ENCODE measurements at regions not wholly inside any gene's neighbourhood (a gene's known extent, or its start where the extent isn't known, plus 50 kb on each side); places are given as distances from the start of the nearest gene placed in this dataset.
"Not testable (repeated sequence)": the region's sequence is repeated elsewhere in the genome, so short reads cannot be mapped to it uniquely, and the experiment has no call there.

DNA sequence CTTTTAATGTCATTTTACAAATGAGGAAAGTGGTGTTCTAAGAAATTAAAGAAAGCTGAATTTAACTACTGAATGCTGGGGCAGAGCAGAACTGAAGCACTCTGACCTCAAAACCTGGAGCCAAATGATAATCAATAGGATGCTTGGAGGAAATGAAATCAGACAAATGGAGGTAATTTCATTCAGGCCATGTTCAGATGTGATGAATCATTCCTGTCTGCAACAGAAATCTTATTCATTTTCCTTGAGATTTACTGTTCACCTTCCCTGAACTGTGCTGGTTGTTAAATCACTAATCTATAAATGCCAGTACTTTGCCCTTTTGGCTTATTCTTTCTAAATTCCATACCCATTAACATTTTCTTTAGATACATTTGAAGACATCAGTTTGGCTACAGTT, 85.6 kb upstream of the SNX7 start:
- ChIA-PET POLR2A (no interaction called here), CTCF (no interaction called here)
- TF ChIP-seq ARNT (IDR thresholded peaks at IDR 0.05): no peak
- TF ChIP-seq SUZ12 (IDR thresholded peaks at IDR 0.05): no peak
- TF ChIP-seq FOXM1 (IDR thresholded peaks at IDR 0.05; ENCODE audit: borderline replicate concordance): no peak
- TF ChIP-seq L3MBTL2 (conservative IDR thresholded peaks at IDR 0.05): no peak
- TF ChIP-seq HDGF (IDR thresholded peaks at IDR 0.05; ENCODE audit: borderline replicate concordance): no peak
- TF ChIP-seq LEF1 (IDR thresholded peaks at IDR 0.05; ENCODE audit: borderline replicate concordance): no peak
- no peak for TF ChIP-seq ZNF384 (IDR thresholded peaks at IDR 0.05)
- no peak for DNase-seq (ENCODE audit: extremely low spot score)

DNA sequence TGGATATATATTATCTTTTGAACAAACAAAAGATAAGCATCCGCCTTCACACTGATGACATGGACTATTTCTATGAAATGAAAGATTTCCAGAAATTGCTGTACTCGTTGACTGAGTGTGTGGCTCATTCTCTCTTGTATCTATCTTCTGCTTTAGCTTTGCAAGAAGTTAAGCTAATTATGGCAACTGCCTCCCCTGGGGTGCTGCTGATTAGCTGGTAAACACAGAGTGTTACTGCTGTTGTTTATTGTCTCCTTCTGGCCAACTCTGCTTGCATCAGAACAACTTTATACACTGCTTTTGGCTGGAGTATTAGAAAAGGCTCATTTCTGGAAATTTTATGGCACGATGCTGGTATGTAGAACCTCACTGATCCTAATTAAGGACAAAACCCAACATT, 95.6 kb upstream of the SNX7 start:
- DNase-seq (ENCODE audit: extremely low spot score): no peak
- TF ChIP-seq CTBP1 (IDR thresholded peaks at IDR 0.05; ENCODE audit: borderline replicate concordance) (no peak), FOXA1 (IDR thresholded peaks at IDR 0.05) (no peak), ZNF384 (IDR thresholded peaks at IDR 0.05) (no peak), SUZ12 (IDR thresholded peaks at IDR 0.05) (no peak), FOXK2 (IDR thresholded peaks at IDR 0.05) (no peak), LEF1 (IDR thresholded peaks at IDR 0.05; ENCODE audit: borderline replicate concordance) (no peak), L3MBTL2 (conservative IDR thresholded peaks at IDR 0.05) (no peak)
- ChIA-PET POLR2A (no interaction called here), CTCF (interaction anchor here (0.6 kb wide), 1 partner anchor 10 kb away, joined by 3 read pairs; no protein-coding TSS in a partner anchor)

DNA sequence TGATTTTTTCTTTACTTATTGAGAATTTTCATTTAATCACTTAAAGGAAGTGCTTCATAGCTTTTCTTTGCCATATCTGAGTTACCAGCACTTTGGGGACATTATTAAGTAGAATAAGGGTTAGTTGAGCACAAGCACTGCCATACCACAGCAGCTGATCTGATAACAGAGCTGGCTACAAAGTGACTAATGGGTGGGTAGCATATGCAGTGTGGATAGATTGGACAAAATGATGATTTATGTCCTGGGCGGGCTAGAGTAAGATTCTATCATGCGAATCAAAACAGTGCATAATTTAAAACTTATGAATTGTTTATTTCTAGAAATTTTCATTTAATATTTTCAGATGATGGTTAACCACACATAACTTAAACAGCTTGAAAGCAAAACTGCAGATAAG, 102.2 kb upstream of the SNX7 start:
- TF ChIP-seq ELF4 (IDR thresholded peaks at IDR 0.05) (no peak), CTBP1 (IDR thresholded peaks at IDR 0.05; ENCODE audit: borderline replicate concordance) (no peak), SUZ12 (IDR thresholded peaks at IDR 0.05) (no peak), NFRKB (IDR thresholded peaks at IDR 0.05) (no peak), FOXK2 (IDR thresholded peaks at IDR 0.05) (no peak), ZNF384 (IDR thresholded peaks at IDR 0.05) (no peak)
- TF ChIP-seq, protein P1, sequence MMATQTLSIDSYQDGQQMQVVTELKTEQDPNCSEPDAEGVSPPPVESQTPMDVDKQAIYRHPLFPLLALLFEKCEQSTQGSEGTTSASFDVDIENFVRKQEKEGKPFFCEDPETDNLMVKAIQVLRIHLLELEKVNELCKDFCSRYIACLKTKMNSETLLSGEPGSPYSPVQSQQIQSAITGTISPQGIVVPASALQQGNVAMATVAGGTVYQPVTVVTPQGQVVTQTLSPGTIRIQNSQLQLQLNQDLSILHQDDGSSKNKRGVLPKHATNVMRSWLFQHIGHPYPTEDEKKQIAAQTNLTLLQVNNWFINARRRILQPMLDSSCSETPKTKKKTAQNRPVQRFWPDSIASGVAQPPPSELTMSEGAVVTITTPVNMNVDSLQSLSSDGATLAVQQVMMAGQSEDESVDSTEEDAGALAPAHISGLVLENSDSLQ (IDR thresholded peaks at IDR 0.05): no peak
- POLR2A ChIA-PET: no interaction called here
- DNase-seq (ENCODE audit: extremely low spot score): no peak
- CTCF ChIA-PET: no interaction called here

DNA sequence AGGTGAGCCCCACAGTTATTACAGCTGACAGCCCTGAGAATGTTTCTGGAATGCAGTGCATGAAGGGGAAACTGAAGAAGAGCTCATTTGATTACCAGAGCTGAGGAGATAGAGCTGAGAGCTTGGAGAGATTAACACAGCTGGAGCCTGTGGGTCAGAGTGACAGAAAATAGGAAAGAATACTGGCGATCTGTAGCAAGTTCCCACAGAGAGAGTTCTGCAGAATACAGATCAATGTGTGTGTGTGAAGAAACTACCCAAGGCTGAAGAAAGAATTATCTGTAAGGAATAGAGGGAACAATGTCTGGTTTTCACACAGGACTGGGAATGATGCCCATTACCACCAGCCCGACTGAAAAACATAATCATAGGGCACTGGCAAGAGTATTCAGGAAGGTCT, 103.6 kb upstream of the SNX7 start:
- POLR2A ChIA-PET: no interaction called here
- CTCF ChIA-PET: no interaction called here
- no peak for TF ChIP-seq SUZ12 (IDR thresholded peaks at IDR 0.05)
- TF ChIP-seq ARNT (IDR thresholded peaks at IDR 0.05): no peak
- DNase-seq (ENCODE audit: extremely low spot score): no peak

DNA sequence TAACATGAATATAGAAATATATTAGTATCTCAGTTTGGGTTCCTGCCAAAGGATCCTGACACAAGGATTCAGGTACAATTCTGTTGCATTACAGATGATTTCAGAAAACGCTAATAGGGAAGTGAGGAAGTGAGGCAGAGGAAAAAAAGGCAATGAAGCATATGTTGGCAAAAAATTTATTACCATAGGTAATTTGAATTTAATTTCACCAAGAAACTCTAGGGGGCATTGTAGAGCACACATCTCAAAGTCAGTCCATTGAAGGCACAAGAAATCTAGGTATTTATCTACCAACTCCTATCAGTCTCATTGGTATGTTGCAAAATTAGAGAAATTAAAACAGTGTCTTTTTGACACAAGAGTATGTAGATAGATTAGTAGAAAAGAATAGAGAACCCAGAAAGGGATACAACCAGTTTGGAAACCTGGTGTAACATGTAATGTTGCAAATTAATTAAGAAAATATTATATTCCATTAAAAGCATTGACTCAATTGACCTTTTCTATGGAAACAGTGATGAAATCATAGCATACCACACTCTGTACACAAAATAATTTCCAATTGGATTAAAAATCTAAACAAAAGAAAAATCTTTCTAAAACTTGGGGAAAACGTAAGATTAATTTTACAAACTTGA, 104.9 kb upstream of the SNX7 start:
- ChIA-PET CTCF (interaction anchor here (0.6 kb wide), 1 partner anchor 9 kb away, joined by 3 read pairs; no protein-coding TSS in a partner anchor), POLR2A (no interaction called here)
- TF ChIP-seq SP1 (IDR thresholded peaks at IDR 0.05) (no peak), SUZ12 (IDR thresholded peaks at IDR 0.05) (no peak), NFRKB (IDR thresholded peaks at IDR 0.05) (no peak), ARNT (IDR thresholded peaks at IDR 0.05) (no peak), L3MBTL2 (conservative IDR thresholded peaks at IDR 0.05) (no peak), LEF1 (IDR thresholded peaks at IDR 0.05; ENCODE audit: borderline replicate concordance) (no peak), FOXM1 (IDR thresholded peaks at IDR 0.05; ENCODE audit: borderline replicate concordance) (no peak), ZNF384 (IDR thresholded peaks at IDR 0.05) (no peak), BHLHE40 (IDR thresholded peaks at IDR 0.05; ENCODE audit: borderline replicate concordance) (no peak), ELF4 (IDR thresholded peaks at IDR 0.05) (no peak)
- DNase-seq (ENCODE audit: extremely low spot score): peak; percentile 45

DNA sequence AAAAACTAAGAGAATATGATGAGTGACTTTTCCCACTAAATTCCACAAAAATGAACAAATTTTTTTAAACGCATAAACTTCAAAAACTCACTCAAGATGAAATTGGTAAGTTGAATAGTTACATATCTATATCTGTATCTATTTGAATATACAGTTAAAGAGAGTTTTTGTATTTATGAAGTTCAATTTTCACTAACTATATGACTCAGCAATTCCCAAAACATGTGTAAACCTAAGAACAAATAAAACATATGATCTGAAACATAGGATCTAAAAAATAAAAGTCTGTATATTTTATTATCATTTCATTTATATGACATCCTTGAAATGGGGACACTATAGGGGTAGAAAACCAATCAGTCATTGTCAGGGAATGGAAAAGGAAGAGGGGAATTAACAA, 105.7 kb upstream of the SNX7 start:
- CTCF ChIA-PET: interaction anchor here (0.6 kb wide), 1 partner anchor 10 kb away, joined by 3 read pairs; no protein-coding TSS in a partner anchor
- DNase-seq (ENCODE audit: extremely low spot score): no peak
- POLR2A ChIA-PET: no interaction called here
- no peak for TF ChIP-seq NFRKB (IDR thresholded peaks at IDR 0.05)
- TF ChIP-seq SP1 (IDR thresholded peaks at IDR 0.05): no peak
- TF ChIP-seq FOXM1 (IDR thresholded peaks at IDR 0.05; ENCODE audit: borderline replicate concordance): no peak
- TF ChIP-seq FOXA1 (IDR thresholded peaks at IDR 0.05): no peak
- TF ChIP-seq, protein P1 (IDR thresholded peaks at IDR 0.05): no peak
- TF ChIP-seq BHLHE40 (IDR thresholded peaks at IDR 0.05; ENCODE audit: borderline replicate concordance): no peak
- TF ChIP-seq L3MBTL2 (conservative IDR thresholded peaks at IDR 0.05): no peak
- no peak for TF ChIP-seq ARNT (IDR thresholded peaks at IDR 0.05)

DNA sequence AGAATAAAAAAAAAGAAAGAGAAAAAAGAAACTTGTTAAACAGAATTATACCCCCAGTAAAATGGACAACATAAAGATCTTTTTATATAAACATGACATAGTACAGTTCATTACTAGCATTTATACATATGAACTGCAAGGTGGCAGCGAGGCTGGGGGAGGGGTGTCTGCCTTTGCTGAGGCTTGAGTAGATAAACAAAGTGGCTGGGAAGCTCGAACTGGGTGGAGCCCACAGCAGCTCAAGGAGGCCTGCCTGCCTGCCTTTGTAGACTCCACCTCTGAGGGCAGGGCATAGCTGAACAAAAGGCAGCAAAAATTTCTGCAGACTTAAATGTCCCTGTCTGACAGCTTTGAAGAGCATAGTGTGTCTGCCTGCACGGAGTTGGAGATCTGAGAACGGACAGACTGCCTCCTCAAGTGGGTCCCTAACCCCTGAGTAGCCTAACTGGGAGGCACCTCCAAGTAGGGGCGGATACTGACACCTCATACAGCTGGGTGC, 108.9 kb upstream of the SNX7 start:
- DNase-seq (ENCODE audit: extremely low spot score); POLR2A ChIA-PET; CTCF ChIA-PET: not testable (repeated sequence)

DNA sequence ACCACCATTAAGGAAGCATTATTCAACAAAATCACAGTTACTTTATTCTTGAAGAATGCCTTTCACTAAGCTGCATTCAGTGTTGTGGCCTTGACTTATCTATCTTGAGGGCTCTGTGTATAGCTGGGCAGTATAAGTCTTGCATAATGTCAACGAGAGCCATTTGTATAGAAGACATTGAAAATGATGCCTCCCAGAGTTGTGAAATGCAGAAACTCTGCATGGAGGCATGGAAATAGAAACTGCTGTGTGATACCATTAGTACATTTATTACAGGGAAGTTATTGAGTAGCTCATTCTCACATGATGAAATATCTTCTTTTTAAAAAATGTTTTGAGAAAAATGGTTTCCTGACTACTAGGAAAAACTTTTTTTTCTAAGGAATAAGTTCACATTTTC, 111.4 kb upstream of the SNX7 start:
- DNase-seq (ENCODE audit: extremely low spot score): no peak
- TF ChIP-seq FOXK2 (IDR thresholded peaks at IDR 0.05) (no peak), NFRKB (IDR thresholded peaks at IDR 0.05) (no peak), ZNF384 (IDR thresholded peaks at IDR 0.05) (no peak), TARDBP (IDR thresholded peaks at IDR 0.05) (no peak), ARNT (IDR thresholded peaks at IDR 0.05) (no peak), CTBP1 (IDR thresholded peaks at IDR 0.05; ENCODE audit: borderline replicate concordance) (no peak), ELF4 (IDR thresholded peaks at IDR 0.05) (no peak), SP1 (IDR thresholded peaks at IDR 0.05) (no peak), LEF1 (IDR thresholded peaks at IDR 0.05; ENCODE audit: borderline replicate concordance) (no peak), FOXA1 (IDR thresholded peaks at IDR 0.05) (no peak), HDGF (IDR thresholded peaks at IDR 0.05; ENCODE audit: borderline replicate concordance) (no peak), SUZ12 (IDR thresholded peaks at IDR 0.05) (no peak), L3MBTL2 (conservative IDR thresholded peaks at IDR 0.05) (no peak), FOXM1 (IDR thresholded peaks at IDR 0.05; ENCODE audit: borderline replicate concordance) (no peak), BHLHE40 (IDR thresholded peaks at IDR 0.05; ENCODE audit: borderline replicate concordance) (no peak)
- TF ChIP-seq, protein P1 (IDR thresholded peaks at IDR 0.05): no peak
- ChIA-PET POLR2A (no interaction called here), CTCF (no interaction called here)
